GM23338 (cell line): ENCODE measurements at regions not wholly inside any gene's neighbourhood (a gene's known extent, or its start where the extent isn't known, plus 50 kb on each side); places are given as distances from the start of the nearest gene placed in this dataset.

Experiments used
- ATAC-seq: fragments of 200-7000 bp; cut with Tn5 transposase; 3 replicates; pipeline ENCODE4 v1.9.1; 2020
- DNase-seq: peaks from one replicate; pipeline ENCODE4 v3.0.0-alpha.2; 2015; ENCODE audit warnings: low spot score
- H2AFZ ChIP-seq: fragments of 200-600 bp; sonication (generic); 2 replicates; pipeline ENCODE4 v1.8.0; 2016; ENCODE audit warnings: antibody characterized with exemption, mild to moderate bottlenecking, moderate library complexity
- H3F3A ChIP-seq: fragments of 200-600 bp; sonication (generic); replicated peaks from 2 replicates; pipeline ENCODE4 v1.8.0; 2017; ENCODE audit warnings: antibody characterized with exemption, mixed run types, low read depth
- H3K27ac ChIP-seq: fragments of 200-600 bp; sonication (generic); 2 replicates; pipeline ENCODE4 v1.6.1; 2016; ENCODE audit warnings: low read depth
- H3K27me3 ChIP-seq: fragments of 200-600 bp; sonication (generic); 2 replicates; pipeline ENCODE4 v1.8.0; 2016; ENCODE audit warnings: mild to moderate bottlenecking, mixed run types, moderate library complexity; ENCODE audit not compliant: insufficient read depth
- H3K36me3 ChIP-seq: fragments of 200-600 bp; sonication (generic); 2 replicates; pipeline ENCODE4 v1.8.0; 2016; ENCODE audit warnings: mild to moderate bottlenecking; ENCODE audit not compliant: insufficient read depth
- H3K4me1 ChIP-seq: fragments of 200-600 bp; sonication (generic); 2 replicates; pipeline ENCODE4 v1.8.0; 2016; ENCODE audit warnings: mild to moderate bottlenecking, moderate library complexity; ENCODE audit not compliant: insufficient read depth
- H3K4me2 ChIP-seq: fragments of 200-600 bp; sonication (generic); 2 replicates; pipeline ENCODE4 v1.7.1; 2017; ENCODE audit warnings: mixed run types
- H3K4me3 ChIP-seq: fragments of 200-600 bp; sonication (generic); 2 replicates; pipeline ENCODE4 v1.6.1; 2016; ENCODE audit warnings: mixed run types
- H3K79me2 ChIP-seq: fragments of 200-600 bp; sonication (generic); replicated peaks from 2 replicates; pipeline ENCODE4 v1.8.0; 2017; ENCODE audit warnings: mild to moderate bottlenecking; ENCODE audit not compliant: insufficient read depth
- H3K9me2 ChIP-seq: fragments of 200-600 bp; sonication (generic); 2 replicates; pipeline ENCODE4 v1.8.0; 2017; ENCODE audit not compliant: insufficient read depth
- H4K20me1 ChIP-seq: fragments of 200-600 bp; sonication (generic); replicated peaks from 2 replicates; pipeline ENCODE4 v1.8.0; 2017; ENCODE audit warnings: mild to moderate bottlenecking; ENCODE audit not compliant: insufficient read depth
- H3K27ac Mint-ChIP-seq: 2 replicates; pipeline ENCODE4 v1.8.0; 2020; ENCODE audit warnings: inconsistent platforms, mild to moderate bottlenecking, moderate library complexity, mixed read lengths
- H3K27me3 Mint-ChIP-seq: 3 replicates; pipeline ENCODE4 v1.8.0; 2022; ENCODE audit warnings: low read depth, mild to moderate bottlenecking, moderate library complexity, mixed read lengths, inconsistent platforms; ENCODE audit not compliant: insufficient read depth, poor library complexity
- H3K36me3 Mint-ChIP-seq: 3 replicates; pipeline ENCODE4 v1.8.0; 2021; ENCODE audit warnings: low read depth, mild to moderate bottlenecking, inconsistent platforms, moderate library complexity, mixed read lengths
- H3K4me1 Mint-ChIP-seq: 3 replicates; pipeline ENCODE4 v1.8.0; 2020; ENCODE audit warnings: mild to moderate bottlenecking, inconsistent platforms, mixed read lengths
- H3K4me3 Mint-ChIP-seq: 3 replicates; pipeline ENCODE4 v1.8.0; 2021; ENCODE audit warnings: moderate library complexity, mild to moderate bottlenecking, inconsistent platforms, mixed read lengths
- H3K9me3 Mint-ChIP-seq: 3 replicates; pipeline ENCODE4 v1.8.0; 2020; ENCODE audit warnings: moderate library complexity, mild to moderate bottlenecking, inconsistent platforms, mixed read lengths
- ETS1 ChIP-seq: IDR thresholded peaks from 2 replicates; pipeline ENCODE4 v1.6.1; 2016; ENCODE audit warnings: antibody characterized with exemption
- JUNB ChIP-seq: IDR thresholded peaks from one replicate; pipeline ENCODE4 v1.6.1; 2016; ENCODE audit warnings: antibody characterized with exemption; ENCODE audit not compliant: unreplicated experiment
- NANOG ChIP-seq: IDR thresholded peaks from 2 replicates; pipeline ENCODE4 v1.6.1; 2016; ENCODE audit warnings: antibody characterized with exemption, borderline replicate concordance
- POLR2AphosphoS5 ChIP-seq: IDR thresholded peaks from 2 replicates; pipeline ENCODE4 v1.6.1; 2016; ENCODE audit warnings: antibody characterized with exemption, low read depth
- ZNF114 ChIP-seq: fragments of 250-450 bp; sonication (Bioruptor Pico); IDR thresholded peaks from 2 replicates; pipeline ENCODE4 v1.5.0; 2020; ENCODE audit warnings: mild to moderate bottlenecking, moderate library complexity
- ZNF462 ChIP-seq: fragments of 250-450 bp; sonication (Bioruptor Pico); IDR thresholded peaks from 2 replicates; pipeline ENCODE4 v1.5.0; 2020; ENCODE audit warnings: mild to moderate bottlenecking, moderate library complexity
- TF ChIP-seq, protein P1 (sequence below), 2 experiments: fragments of 200-600 bp in 1 of 2; sonication (generic) in 1 of 2; conservative IDR thresholded peaks; 2 replicates each; pipeline versions ENCODE4 v1.5.1 to v1.6.1; 2016 to 2017; ENCODE audit warnings: antibody characterized with exemption in 2 of 2, low read depth in 2 of 2, mild to moderate bottlenecking in 2 of 2, moderate library complexity in 1 of 2

DNA sequence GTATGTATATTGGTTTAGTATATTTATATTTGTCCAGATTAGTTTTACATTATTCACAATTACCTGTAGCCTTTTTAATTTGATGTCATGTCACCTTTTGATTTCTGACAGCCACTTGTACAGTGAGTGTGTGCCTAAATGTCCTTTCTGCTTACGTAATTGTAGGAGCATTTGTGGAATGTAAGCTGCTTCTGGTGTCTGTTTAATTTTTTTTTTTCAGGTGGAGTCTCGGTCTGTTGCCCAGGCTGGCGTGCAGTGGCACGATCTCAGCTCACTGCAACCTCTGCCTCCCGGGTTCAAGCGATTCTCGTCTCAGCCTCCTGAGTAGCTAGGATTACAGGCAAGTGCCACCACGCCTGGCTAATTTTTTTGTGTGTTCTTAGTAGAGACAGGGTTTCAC, 91.2 kb upstream of the XAGE2 start (continued):
- TF ChIP-seq ZNF462 (CRISPR knock-in tag): no peak
- TF ChIP-seq ETS1: no peak

- no peak for ATAC-seq
- Histone ChIP-seq H3K4me3 (no peak overlapping the region), H2AFZ (no peak overlapping the region), H3K9me2 (no peaks in the 10 kb centered on the region), H3K27ac (no peak overlapping the region), H3K79me2 (no peaks in the 10 kb centered on the region), H3K27me3 (no peaks in the 10 kb centered on the region), H4K20me1 (no peaks in the 10 kb centered on the region), H3K4me2 (no peak overlapping the region), H3K36me3 (no peaks in the 10 kb centered on the region), H3F3A (no peaks in the 10 kb centered on the region), H3K4me1 (0 out of 2 replicates have a peak, but pooled peaks cover 4% of the 10 kb centered on the region)
- Mint-ChIP-seq H3K4me1 (peaks cover 5% of the 10 kb centered on the region), H3K36me3 (peaks cover 6% of the 10 kb centered on the region; the same call in 2 of the 3 replicates), H3K9me3 (peaks cover 18% of the 10 kb centered on the region), H3K27me3 (no peaks in the 10 kb centered on the region), H3K4me3 (no peak overlapping the region), H3K27ac (no peak overlapping the region)
- no peak for DNase-seq
- TF ChIP-seq ZNF114 (no peak), POLR2AphosphoS5 (no peak), ZNF462 (CRISPR knock-in tag) (no peak), NANOG (no peak), JUNB (no peak)
- TF ChIP-seq, protein P1, sequence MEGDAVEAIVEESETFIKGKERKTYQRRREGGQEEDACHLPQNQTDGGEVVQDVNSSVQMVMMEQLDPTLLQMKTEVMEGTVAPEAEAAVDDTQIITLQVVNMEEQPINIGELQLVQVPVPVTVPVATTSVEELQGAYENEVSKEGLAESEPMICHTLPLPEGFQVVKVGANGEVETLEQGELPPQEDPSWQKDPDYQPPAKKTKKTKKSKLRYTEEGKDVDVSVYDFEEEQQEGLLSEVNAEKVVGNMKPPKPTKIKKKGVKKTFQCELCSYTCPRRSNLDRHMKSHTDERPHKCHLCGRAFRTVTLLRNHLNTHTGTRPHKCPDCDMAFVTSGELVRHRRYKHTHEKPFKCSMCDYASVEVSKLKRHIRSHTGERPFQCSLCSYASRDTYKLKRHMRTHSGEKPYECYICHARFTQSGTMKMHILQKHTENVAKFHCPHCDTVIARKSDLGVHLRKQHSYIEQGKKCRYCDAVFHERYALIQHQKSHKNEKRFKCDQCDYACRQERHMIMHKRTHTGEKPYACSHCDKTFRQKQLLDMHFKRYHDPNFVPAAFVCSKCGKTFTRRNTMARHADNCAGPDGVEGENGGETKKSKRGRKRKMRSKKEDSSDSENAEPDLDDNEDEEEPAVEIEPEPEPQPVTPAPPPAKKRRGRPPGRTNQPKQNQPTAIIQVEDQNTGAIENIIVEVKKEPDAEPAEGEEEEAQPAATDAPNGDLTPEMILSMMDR (conservative IDR thresholded peaks at IDR 0.05; ENCODE audit: low read depth in 2 of 2): no peak
Observed at GRCh38 chrX:52280812-52281211, 88.0 kb upstream of the XAGE2 start.
